ENCODE measurements at regions not wholly inside any gene's neighbourhood (a gene's known extent, or its start where the extent isn't known, plus 50 kb on each side); places are given as distances from the start of the nearest gene placed in this dataset.

GRCh38 chr10:9684186-9684585 is 1333.5 kb upstream of the CELF2 start:
- TF ChIP-seq CTCF (optimal IDR thresholded peaks at IDR 0.05 in 1 of 3, IDR thresholded peaks at IDR 0.05 in 1 of 3, conservative IDR thresholded peaks at IDR 0.05 in 1 of 3; ENCODE audit: extremely low read depth in 1 of 3, insufficient read depth in 2 of 3, low read length in 3 of 3) (no peak), EZH2 (IDR thresholded peaks at IDR 0.05; ENCODE audit: low read length) (no peak)
